ENCODE measurements at regions not wholly inside any gene's neighbourhood (a gene's known extent, or its start where the extent isn't known, plus 50 kb on each side); places are given as distances from the start of the nearest gene placed in this dataset.

- TF ChIP-seq CTCF (IDR thresholded peaks at IDR 0.05) = no peak
- TF ChIP-seq POLR2A (IDR thresholded peaks at IDR 0.05) = no peak
- no peak for TF ChIP-seq POLR2AphosphoS5 (IDR thresholded peaks at IDR 0.05; ENCODE audit: insufficient read depth in 1 of 2, low read depth in 1 of 2)
These were observed 203.5 kb downstream of the TAF11L14 start for GRCh38 chr5:17837757-17838156.

All from vagina (tissue), 2 donors.